Thyroid gland (tissue), 4 donors: ENCODE measurements at regions not wholly inside any gene's neighbourhood (a gene's known extent, or its start where the extent isn't known, plus 50 kb on each side); places are given as distances from the start of the nearest gene placed in this dataset.

ENCODE experiments used
- DNase-seq, 2 donors: peaks; one replicate each; pipeline ENCODE4 v3.0.0-alpha.2; 2019
- H3K27ac ChIP-seq, 3 donors: fragments of 200-600 bp; sonication (generic); 1 replicate in 2 of 3; 2 replicates in 1 of 3; pipeline ENCODE4 v1.5.1; 2016 to 2019; ENCODE audit warnings: mild to moderate bottlenecking in 1 of 3, moderate library complexity in 1 of 3
- H3K27me3 ChIP-seq: fragments of 200-600 bp; sonication (generic); one replicate; pipeline ENCODE4 v1.5.1; 2019
- H3K36me3 ChIP-seq, 2 donors: fragments of 200-600 bp; sonication (generic); one replicate each; pipeline ENCODE4 v1.5.1; 2016 to 2019
- H3K4me1 ChIP-seq, 2 donors: fragments of 200-600 bp; sonication (generic); one replicate each; pipeline ENCODE4 v1.5.1; 2017 to 2019
- H3K4me3 ChIP-seq, 3 donors: fragments of 200-600 bp; sonication (generic); replicated peaks in 1 of 3; 1 replicate in 2 of 3; 2 replicates in 1 of 3; pipeline ENCODE4 v1.5.1; 2016; ENCODE audit warnings: mild to moderate bottlenecking in 1 of 3
- H3K9me3 ChIP-seq: fragments of 200-600 bp; sonication (generic); one replicate; pipeline ENCODE4 v1.5.1; 2017
- CTCF ChIP-seq, 6 experiments: fragments of 200-600 bp in 3 of 6; fragments of 450-650 bp in 3 of 6; sonication (generic) in 3 of 6; IDR thresholded peaks; one replicate each; pipeline ENCODE4 v1.5.1; 2016 to 2019; ENCODE audit warnings: antibody characterized with exemption in 6 of 6, mild to moderate bottlenecking in 2 of 6, inconsistent platforms in 1 of 6, moderate library complexity in 1 of 6
- POLR2A ChIP-seq, 2 donors: fragments of 450-650 bp; IDR thresholded peaks; one replicate each; pipeline ENCODE4 v1.6.1; 2017; ENCODE audit warnings: antibody characterized with exemption in 2 of 2, mild to moderate bottlenecking in 2 of 2, moderate library complexity in 1 of 2
- WGBS, 2 donors: methylation state at CpG; one replicate each; pipeline ENCODE4 v1.1.5; 2017; 5-methylcytosine and 5-hydroxymethylcytosine counted together
- intact Hi-C: fragments of 100-400 bp; cut with DNase I; formaldehyde crosslinking; loops from one replicate; pipeline ENCODE4 v1.15.1; 2023

- Histone ChIP-seq H3K4me3 (no peak overlapping the region), H3K4me1 (no peaks in the 10 kb centered on the region), H3K9me3 (no peaks in the 10 kb centered on the region), H3K27ac (no peak overlapping the region), H3K36me3 (no peaks in the 10 kb centered on the region), H3K27me3 (no peaks in the 10 kb centered on the region)
- 75 to 83% methylated on average over 2 of the region's 2 CpGs for WGBS, 2 donors
- intact Hi-C loops: no loop called here
- TF ChIP-seq POLR2A (IDR thresholded peaks at IDR 0.05) (no peak), CTCF (IDR thresholded peaks at IDR 0.05) (no peak)
- no peak for DNase-seq
Observed at GRCh38 chr16:54690710-54691109, 240.0 kb upstream of the IRX5 start.

- DNase-seq: no peak
- Histone ChIP-seq H3K9me3 (no peaks in the 10 kb centered on the region), H3K27ac (no peak overlapping the region), H3K27me3 (no peaks in the 10 kb centered on the region), H3K36me3 (no peaks in the 10 kb centered on the region), H3K4me1 (no peaks in the 10 kb centered on the region), H3K4me3 (no peak overlapping the region)
- intact Hi-C loops: no loop called here
- no peak for TF ChIP-seq CTCF (IDR thresholded peaks at IDR 0.05)
- WGBS, 2 donors: 90% methylated on average over 2 of the region's 2 CpGs
Observed at GRCh38 chr16:54690306-54690705, 240.4 kb upstream of the IRX5 start.

DNA sequence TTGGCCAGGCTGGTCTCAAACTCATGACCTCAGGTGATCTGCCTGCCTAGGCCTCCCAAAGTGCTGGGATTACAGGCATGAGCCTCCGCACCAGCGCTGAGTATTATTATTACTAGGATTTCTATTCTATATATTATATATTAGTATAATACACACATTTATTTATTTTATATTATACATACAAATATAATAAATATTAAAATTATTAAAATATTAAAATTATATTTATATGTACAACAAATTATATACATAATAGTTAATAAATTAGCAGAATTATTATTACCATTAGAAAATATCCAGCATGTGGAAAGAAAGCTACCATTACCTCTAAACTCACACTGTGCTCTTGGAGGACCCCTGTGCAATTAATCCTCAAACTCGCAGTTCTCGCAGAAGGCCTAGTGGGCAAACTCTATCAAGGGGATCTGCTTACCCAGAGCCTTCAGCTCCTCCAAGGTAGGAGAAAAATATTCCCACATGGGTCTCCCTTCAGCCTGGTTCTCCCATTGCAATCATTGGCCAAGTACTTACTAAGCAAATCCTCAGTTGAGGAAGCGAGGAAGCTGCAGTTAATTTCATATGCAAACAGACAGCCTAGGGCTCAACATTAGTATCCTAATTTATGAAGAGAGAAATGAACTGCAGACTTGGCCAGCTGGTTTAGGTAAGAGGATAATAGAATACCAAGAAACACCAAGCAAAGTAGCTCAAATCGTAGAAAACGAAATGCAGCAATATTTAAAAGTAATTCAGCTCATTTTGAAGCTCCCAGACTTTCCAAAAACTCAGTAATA, 241.4 kb upstream of the IRX5 start:
- WGBS, 2 donors: 91 to 94% methylated on average over 7 of the region's 7 CpGs
- DNase-seq: no peak
- Histone ChIP-seq H3K27ac (no peak overlapping the region), H3K27me3 (no peaks in the 10 kb centered on the region), H3K36me3 (no peaks in the 10 kb centered on the region), H3K9me3 (no peaks in the 10 kb centered on the region), H3K4me1 (no peaks in the 10 kb centered on the region), H3K4me3 (no peak overlapping the region)
- TF ChIP-seq POLR2A (IDR thresholded peaks at IDR 0.05): no peak
- TF ChIP-seq CTCF (IDR thresholded peaks at IDR 0.05): no peak
- intact Hi-C loops: no loop called here

DNA sequence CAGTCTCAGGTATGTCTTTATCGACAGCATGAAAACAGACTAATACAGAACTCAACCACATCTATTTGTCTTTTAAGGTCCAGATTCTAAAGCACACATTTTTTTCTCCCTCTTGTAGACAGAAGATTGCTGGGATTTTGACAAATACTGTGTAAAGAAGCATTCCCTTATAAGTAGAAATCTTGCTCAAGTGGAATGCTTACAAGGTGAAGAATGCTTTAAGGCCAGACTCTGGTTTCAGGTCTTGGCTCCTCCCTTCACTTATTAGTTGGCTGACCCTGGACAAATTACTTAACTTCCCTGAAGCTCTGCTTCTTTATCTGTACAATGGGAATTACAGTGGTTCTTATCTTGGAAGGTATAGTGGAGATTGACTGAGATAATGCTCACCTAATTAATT, 242.3 kb upstream of the IRX5 start:
- Histone ChIP-seq H3K27me3 (no peaks in the 10 kb centered on the region), H3K4me1 (no peaks in the 10 kb centered on the region), H3K4me3 (no peak overlapping the region), H3K27ac (no peak overlapping the region), H3K9me3 (no peaks in the 10 kb centered on the region), H3K36me3 (no peaks in the 10 kb centered on the region)
- no peak for DNase-seq
- no peak for TF ChIP-seq CTCF (IDR thresholded peaks at IDR 0.05)
- no peak for TF ChIP-seq POLR2A (IDR thresholded peaks at IDR 0.05)
- intact Hi-C loops: no loop called here
- 89 to 91% methylated on average over 1 of the region's 1 CpG for WGBS, 2 donors

DNA sequence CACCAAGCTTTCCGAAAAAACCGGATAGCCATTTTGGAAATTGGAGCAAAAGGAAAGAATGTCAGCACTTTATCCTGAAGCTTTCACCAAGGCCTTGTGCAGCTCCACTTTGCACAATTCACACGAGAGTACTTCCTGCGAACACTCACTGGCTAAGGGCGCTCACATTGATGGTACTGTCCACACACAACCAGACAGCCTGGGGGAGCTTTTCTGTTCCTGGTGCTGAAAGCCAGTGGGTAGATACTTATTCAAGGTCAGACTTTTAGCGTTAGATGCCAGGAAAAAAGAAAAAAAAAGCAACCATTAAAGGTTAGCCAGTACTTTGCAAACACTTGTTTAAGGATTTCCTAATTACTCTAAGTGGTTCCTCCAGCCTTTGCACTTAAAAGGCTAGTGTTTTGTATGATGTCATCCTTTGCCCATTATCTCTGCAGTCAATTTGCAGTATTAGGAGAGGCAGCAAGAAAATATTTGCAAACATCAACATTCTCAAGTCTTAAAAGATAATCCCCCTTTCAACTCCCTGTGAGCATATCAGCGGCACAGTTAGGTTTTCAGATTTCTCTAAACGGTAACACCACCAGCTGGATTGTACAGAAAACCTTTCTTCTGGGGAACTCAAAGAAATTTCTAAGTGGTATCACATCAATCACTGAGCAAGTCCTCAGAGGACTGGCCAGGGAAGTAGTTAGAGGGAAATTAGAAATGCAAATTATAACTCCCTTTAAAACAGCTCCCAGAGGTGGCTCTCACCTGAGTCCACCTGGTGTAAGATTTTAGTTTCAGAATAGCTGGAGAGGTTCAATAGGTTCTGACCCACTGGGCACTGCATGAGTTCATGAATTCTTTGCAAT, 243.4 kb upstream of the IRX5 start:
- Histone ChIP-seq H3K27me3 (no peaks in the 10 kb centered on the region), H3K9me3 (no peaks in the 10 kb centered on the region), H3K27ac (no peak overlapping the region), H3K4me3 (no peak overlapping the region), H3K4me1 (no peaks in the 10 kb centered on the region), H3K36me3 (no peaks in the 10 kb centered on the region)
- intact Hi-C loops: no loop called here
- TF ChIP-seq CTCF (IDR thresholded peaks at IDR 0.05): no peak
- DNase-seq: no peak
- 75 to 77% methylated on average over 8 of the region's 8 CpGs for WGBS, 2 donors
